Tibial artery (tissue), 4 donors: ENCODE measurements at regions not wholly inside any gene's neighbourhood (a gene's known extent, or its start where the extent isn't known, plus 50 kb on each side); places are given as distances from the start of the nearest gene placed in this dataset.

Source experiments
- DNase-seq, 2 donors: peaks; one replicate each; pipeline ENCODE4 v3.0.0-alpha.2; 2019
- H3K27ac ChIP-seq, 2 donors: fragments of 200-600 bp; sonication (generic) in 1 of 2; 1 replicate in 1 of 2; 2 replicates in 1 of 2; pipeline ENCODE4 v1.5.1; 2018 to 2019; ENCODE audit warnings: mild to moderate bottlenecking in 1 of 2
- H3K27me3 ChIP-seq, 2 donors: fragments of 200-600 bp; sonication (generic) in 1 of 2; one replicate each; pipeline versions ENCODE4 v1.5.1 to v1.6.0; 2016 to 2019
- H3K36me3 ChIP-seq, 3 donors: fragments of 200-600 bp; sonication (generic) in 2 of 3; one replicate each; pipeline ENCODE4 v1.5.1; 2016 to 2019; ENCODE audit warnings: mild to moderate bottlenecking in 2 of 3
- H3K4me1 ChIP-seq, 4 donors: fragments of 200-600 bp; sonication (generic) in 2 of 4; 1 replicate in 3 of 4; 2 replicates in 1 of 4; pipeline ENCODE4 v1.5.1; 2016 to 2019
- H3K4me3 ChIP-seq, 2 donors: fragments of 200-600 bp; sonication (generic) in 1 of 2; 1 replicate in 1 of 2; 2 replicates in 1 of 2; pipeline ENCODE4 v1.5.1; 2018 to 2019; ENCODE audit warnings: mild to moderate bottlenecking in 2 of 2
- H3K9me3 ChIP-seq, 3 donors: fragments of 200-600 bp; sonication (generic) in 1 of 3; one replicate each; pipeline ENCODE4 v1.5.1; 2016 to 2019
- intact Hi-C: fragments of 100-400 bp; cut with DNase I; formaldehyde crosslinking; loops from one replicate; pipeline ENCODE4 v1.15.0; 2023; ENCODE audit warnings: low total_unique reads
- TF ChIP-seq, protein P1 (sequence below), 2 experiments: fragments of 200-600 bp in 1 of 2; fragments of 450-650 bp in 1 of 2; IDR thresholded peaks; one replicate each; pipeline ENCODE4 v1.5.1; 2017 to 2019; ENCODE audit warnings: antibody characterized with exemption in 2 of 2, mild to moderate bottlenecking in 1 of 2, moderate library complexity in 1 of 2

GRCh38 chr2:136328207-136328795 is 210.4 kb upstream of the CXCR4 start:
- TF ChIP-seq, protein P1, sequence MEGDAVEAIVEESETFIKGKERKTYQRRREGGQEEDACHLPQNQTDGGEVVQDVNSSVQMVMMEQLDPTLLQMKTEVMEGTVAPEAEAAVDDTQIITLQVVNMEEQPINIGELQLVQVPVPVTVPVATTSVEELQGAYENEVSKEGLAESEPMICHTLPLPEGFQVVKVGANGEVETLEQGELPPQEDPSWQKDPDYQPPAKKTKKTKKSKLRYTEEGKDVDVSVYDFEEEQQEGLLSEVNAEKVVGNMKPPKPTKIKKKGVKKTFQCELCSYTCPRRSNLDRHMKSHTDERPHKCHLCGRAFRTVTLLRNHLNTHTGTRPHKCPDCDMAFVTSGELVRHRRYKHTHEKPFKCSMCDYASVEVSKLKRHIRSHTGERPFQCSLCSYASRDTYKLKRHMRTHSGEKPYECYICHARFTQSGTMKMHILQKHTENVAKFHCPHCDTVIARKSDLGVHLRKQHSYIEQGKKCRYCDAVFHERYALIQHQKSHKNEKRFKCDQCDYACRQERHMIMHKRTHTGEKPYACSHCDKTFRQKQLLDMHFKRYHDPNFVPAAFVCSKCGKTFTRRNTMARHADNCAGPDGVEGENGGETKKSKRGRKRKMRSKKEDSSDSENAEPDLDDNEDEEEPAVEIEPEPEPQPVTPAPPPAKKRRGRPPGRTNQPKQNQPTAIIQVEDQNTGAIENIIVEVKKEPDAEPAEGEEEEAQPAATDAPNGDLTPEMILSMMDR (IDR thresholded peaks at IDR 0.05) = no peak
- Histone ChIP-seq H3K4me1 (no peaks in the 10 kb centered on the region), H3K9me3 (no peaks in the 10 kb centered on the region), H3K27ac (no peak overlapping the region), H3K4me3 (no peak overlapping the region), H3K36me3 (no peaks in the 10 kb centered on the region), H3K27me3 (no peaks in the 10 kb centered on the region)
- DNase-seq = no peak
- intact Hi-C loops = no loop called here

GRCh38 chr2:136327162-136327852 is 209.4 kb upstream of the CXCR4 start:
- no peak for DNase-seq
- no peak overlapping the region for H3K4me3 ChIP-seq

GRCh38 chr2:136325844-136326331 is 207.9 kb upstream of the CXCR4 start:
- no peak for DNase-seq

More at GRCh38 chr2:136327162-136327852, 209.4 kb upstream of the CXCR4 start:
- Histone ChIP-seq H3K9me3 (no peaks in the 10 kb centered on the region), H3K4me1 (no peaks in the 10 kb centered on the region), H3K27me3 (no peaks in the 10 kb centered on the region), H3K36me3 (no peaks in the 10 kb centered on the region), H3K27ac (no peak overlapping the region)
- TF ChIP-seq, protein P1 (IDR thresholded peaks at IDR 0.05) = no peak
- intact Hi-C loops = no loop called here

GRCh38 chr2:136324966-136325365 is 207.0 kb upstream of the CXCR4 start:
- no peak overlapping the region for H3K27ac ChIP-seq
- H3K4me3 ChIP-seq = no peak overlapping the region
- H3K9me3 ChIP-seq = no peaks in the 10 kb centered on the region
- intact Hi-C loops = no loop called here
- no peaks in the 10 kb centered on the region for H3K4me1 ChIP-seq
- no peak for DNase-seq
- no peaks in the 10 kb centered on the region for H3K27me3 ChIP-seq
- TF ChIP-seq, protein P1 (IDR thresholded peaks at IDR 0.05) = no peak
- no peaks in the 10 kb centered on the region for H3K36me3 ChIP-seq

More at GRCh38 chr2:136325844-136326331, 207.9 kb upstream of the CXCR4 start:
- no peaks in the 10 kb centered on the region for H3K4me1 ChIP-seq
- TF ChIP-seq, protein P1 (IDR thresholded peaks at IDR 0.05) = no peak
- H3K27me3 ChIP-seq = no peaks in the 10 kb centered on the region
- intact Hi-C loops = no loop called here
- H3K4me3 ChIP-seq = no peak overlapping the region
- H3K27ac ChIP-seq = no peak overlapping the region
- H3K9me3 ChIP-seq = no peaks in the 10 kb centered on the region
- H3K36me3 ChIP-seq = no peaks in the 10 kb centered on the region

DNA sequence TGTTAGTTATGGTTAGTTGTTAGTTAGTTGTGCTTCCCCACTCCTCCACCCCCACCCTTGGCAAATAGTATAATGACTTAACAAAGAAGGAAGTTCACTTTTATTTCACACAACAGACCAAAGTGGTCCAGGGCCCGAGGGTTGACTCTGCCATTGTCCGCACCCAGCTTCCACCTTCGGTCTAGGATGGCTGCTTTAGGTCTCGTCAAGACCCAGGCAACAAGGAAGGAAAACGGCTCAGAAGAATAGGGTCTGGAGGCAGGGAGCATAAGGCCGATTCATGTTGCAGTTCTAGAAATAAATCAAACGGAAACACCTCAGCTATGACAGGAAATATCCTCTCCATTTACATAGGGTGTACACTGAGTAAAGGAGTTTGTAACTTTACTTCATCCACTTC is 206.0 kb upstream of the CXCR4 start:
- DNase-seq = no peak
- Histone ChIP-seq H3K27ac (no peak overlapping the region), H3K27me3 (no peaks in the 10 kb centered on the region), H3K4me1 (no peaks in the 10 kb centered on the region), H3K36me3 (no peaks in the 10 kb centered on the region), H3K9me3 (no peaks in the 10 kb centered on the region), H3K4me3 (no peak overlapping the region)
- TF ChIP-seq, protein P1 (IDR thresholded peaks at IDR 0.05) = no peak
- intact Hi-C loops = no loop called here
